ENCODE measurements at regions not wholly inside any gene's neighbourhood (a gene's known extent, or its start where the extent isn't known, plus 50 kb on each side); places are given as distances from the start of the nearest gene placed in this dataset.

GRCh38 chr10:4215963-4216575, 431.1 kb upstream of the KLF6 start:
- TF ChIP-seq CTCF (IDR thresholded peaks at IDR 0.05) (no peak), POLR2A (IDR thresholded peaks at IDR 0.05) (no peak)

Data from thyroid gland (tissue), 4 donors.